ENCODE measurements at regions not wholly inside any gene's neighbourhood (a gene's known extent, or its start where the extent isn't known, plus 50 kb on each side); places are given as distances from the start of the nearest gene placed in this dataset.

DNA sequence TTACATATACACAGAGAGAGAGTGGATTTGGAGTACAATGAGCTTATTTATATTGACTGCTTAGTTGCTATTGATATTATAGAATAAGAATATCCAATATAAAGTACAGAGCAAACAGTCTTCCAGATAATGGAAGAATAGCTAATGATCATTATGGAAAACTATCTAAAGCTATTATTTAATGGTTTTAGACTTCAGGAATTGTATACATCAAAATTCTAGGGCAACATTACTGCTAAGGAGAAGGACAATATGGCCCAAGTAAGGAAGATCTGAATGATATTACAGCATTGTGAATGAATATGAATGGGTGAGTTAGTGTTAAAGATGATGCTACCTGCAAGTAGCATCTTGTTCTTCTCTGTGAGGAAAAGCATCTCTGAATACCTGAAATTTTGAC, 604.2 kb upstream of the PCDH20 start:
- Histone ChIP-seq H3K4me3 (replicated peaks in 1 of 3) (no peak overlapping the region), H3K27me3 (no peaks in the 10 kb centered on the region), H3K36me3 (no peaks in the 10 kb centered on the region), H3K4me1 (no peaks in the 10 kb centered on the region), H3K27ac (no peak overlapping the region), H3K9me3 (no peaks in the 10 kb centered on the region)
- intact Hi-C loops (cut with DNase I): no loop called here
- TF ChIP-seq POLR2A (IDR thresholded peaks at IDR 0.05): no peak
- TF ChIP-seq, protein P1, sequence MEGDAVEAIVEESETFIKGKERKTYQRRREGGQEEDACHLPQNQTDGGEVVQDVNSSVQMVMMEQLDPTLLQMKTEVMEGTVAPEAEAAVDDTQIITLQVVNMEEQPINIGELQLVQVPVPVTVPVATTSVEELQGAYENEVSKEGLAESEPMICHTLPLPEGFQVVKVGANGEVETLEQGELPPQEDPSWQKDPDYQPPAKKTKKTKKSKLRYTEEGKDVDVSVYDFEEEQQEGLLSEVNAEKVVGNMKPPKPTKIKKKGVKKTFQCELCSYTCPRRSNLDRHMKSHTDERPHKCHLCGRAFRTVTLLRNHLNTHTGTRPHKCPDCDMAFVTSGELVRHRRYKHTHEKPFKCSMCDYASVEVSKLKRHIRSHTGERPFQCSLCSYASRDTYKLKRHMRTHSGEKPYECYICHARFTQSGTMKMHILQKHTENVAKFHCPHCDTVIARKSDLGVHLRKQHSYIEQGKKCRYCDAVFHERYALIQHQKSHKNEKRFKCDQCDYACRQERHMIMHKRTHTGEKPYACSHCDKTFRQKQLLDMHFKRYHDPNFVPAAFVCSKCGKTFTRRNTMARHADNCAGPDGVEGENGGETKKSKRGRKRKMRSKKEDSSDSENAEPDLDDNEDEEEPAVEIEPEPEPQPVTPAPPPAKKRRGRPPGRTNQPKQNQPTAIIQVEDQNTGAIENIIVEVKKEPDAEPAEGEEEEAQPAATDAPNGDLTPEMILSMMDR (IDR thresholded peaks at IDR 0.05): no peak
- no peak for DNase-seq

DNA sequence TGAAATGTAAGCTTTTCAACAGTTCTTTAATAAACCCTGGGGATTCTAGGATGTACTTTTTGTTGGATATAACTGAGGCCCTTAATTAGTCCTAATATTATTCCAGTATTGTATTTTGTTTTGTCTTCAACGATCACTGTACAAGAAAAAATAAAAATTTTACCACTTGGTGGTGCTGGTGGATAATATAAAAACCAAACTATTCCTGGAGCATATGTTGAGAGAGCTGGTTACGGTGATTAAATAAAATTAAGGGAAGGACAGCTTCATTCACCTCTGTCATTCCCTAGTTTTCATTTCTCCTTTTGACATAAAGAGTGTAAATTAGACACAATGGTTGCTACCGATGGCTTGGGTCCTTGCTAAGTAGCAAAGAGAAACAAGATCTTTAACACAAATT, 598.6 kb upstream of the PCDH20 start:
- intact Hi-C loops (cut with DNase I): no loop called here
- no peaks in the 10 kb centered on the region for H3K9me3 ChIP-seq
- H3K27me3 ChIP-seq: no peaks in the 10 kb centered on the region
- no peak overlapping the region for H3K4me3 ChIP-seq (replicated peaks in 1 of 3)
- H3K4me1 ChIP-seq: no peaks in the 10 kb centered on the region
- TF ChIP-seq, protein P1 (IDR thresholded peaks at IDR 0.05): peak in 2 of 6 experiments; percentile 20 to 24
- TF ChIP-seq POLR2A (IDR thresholded peaks at IDR 0.05): no peak
- DNase-seq: no peak
- no peaks in the 10 kb centered on the region for H3K36me3 ChIP-seq
- no peak overlapping the region for H3K27ac ChIP-seq
- WGBS, 2 donors: 31 to 42% methylated on average over 3 of the region's 3 CpGs

DNA sequence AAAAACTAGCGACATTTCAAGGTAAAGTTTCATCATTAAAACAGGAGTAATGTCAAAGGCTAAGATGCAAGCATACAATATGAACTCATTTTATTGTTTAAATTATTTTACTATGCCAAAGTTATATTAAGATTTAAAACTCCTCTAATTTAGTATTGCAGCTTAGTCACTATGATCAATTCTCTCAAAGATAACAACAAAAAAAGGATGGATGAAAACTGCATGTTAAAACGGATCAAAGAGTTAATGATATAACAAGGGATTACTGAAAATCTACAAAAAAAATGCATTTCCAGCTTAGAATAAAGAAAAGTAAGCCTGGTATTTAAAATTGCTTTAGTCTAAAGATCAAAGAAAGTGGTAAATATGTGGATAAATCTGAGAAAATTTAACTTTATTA, 587.8 kb upstream of the PCDH20 start:
- Histone ChIP-seq H3K36me3 (no peaks in the 10 kb centered on the region), H3K27me3 (no peaks in the 10 kb centered on the region), H3K4me3 (replicated peaks in 1 of 3) (no peak overlapping the region), H3K9me3 (no peaks in the 10 kb centered on the region), H3K27ac (no peak overlapping the region), H3K4me1 (no peaks in the 10 kb centered on the region)
- intact Hi-C loops (cut with DNase I): no loop called here
- DNase-seq: no peak
- WGBS, 2 donors: 77 to 82% methylated on average over 2 of the region's 2 CpGs
- TF ChIP-seq, protein P1 (IDR thresholded peaks at IDR 0.05): no peak

DNA sequence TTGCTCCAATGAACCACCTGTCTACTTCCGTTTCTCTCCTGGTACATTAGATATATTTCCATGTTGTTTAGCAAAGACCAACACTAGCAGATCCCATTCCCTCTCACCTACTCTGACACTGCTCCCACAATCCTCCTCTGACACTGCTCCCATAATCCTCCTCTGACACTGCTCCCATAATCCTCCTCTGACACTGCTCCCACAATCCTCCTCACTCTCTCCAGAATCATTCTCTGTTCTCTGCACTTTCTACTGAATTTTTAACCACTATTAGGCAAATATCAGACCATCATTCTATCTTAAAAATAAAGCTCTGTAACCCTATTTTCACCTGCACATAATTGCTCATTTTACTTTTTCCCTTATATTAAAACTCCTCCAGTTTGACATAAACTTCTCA, 578.5 kb upstream of the PCDH20 start:
- H3K27ac ChIP-seq: no peak overlapping the region
- 92% methylated on average over 1 of the region's 1 CpG for WGBS, 2 donors
- no peak overlapping the region for H3K4me3 ChIP-seq (replicated peaks in 1 of 3)
- H3K27me3 ChIP-seq: no peaks in the 10 kb centered on the region
- intact Hi-C loops (cut with DNase I): no loop called here
- no peaks in the 10 kb centered on the region for H3K4me1 ChIP-seq
- no peaks in the 10 kb centered on the region for H3K9me3 ChIP-seq
- H3K36me3 ChIP-seq: no peaks in the 10 kb centered on the region
- TF ChIP-seq, protein P1 (IDR thresholded peaks at IDR 0.05): no peak
- no peak for TF ChIP-seq POLR2A (IDR thresholded peaks at IDR 0.05)
- DNase-seq: no peak

DNA sequence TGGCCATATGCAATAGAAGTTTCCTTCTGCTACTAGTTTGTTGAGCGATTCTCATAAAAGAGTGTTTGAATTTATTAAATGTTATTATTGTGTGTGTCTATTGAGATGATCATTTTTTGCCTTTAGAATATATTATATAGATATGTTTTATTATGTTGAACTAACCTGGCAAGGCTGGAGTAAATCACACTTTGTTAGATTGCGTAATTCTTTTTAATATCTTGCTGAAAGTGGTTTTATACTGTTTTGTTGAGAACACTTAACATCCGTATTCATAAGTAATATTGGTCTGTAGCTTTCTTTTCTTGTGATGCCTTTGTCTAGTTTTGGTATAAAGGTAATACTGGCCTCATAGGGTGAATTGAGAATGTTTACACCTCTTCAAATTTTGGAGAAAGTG, 574.3 kb upstream of the PCDH20 start:
- 90 to 93% methylated on average over 3 of the region's 3 CpGs for WGBS, 2 donors
- Histone ChIP-seq H3K9me3 (no peaks in the 10 kb centered on the region), H3K27me3 (no peaks in the 10 kb centered on the region), H3K36me3 (no peaks in the 10 kb centered on the region), H3K27ac (no peak overlapping the region), H3K4me3 (replicated peaks in 1 of 3) (no peak overlapping the region), H3K4me1 (no peaks in the 10 kb centered on the region)
- no peak for TF ChIP-seq POLR2A (IDR thresholded peaks at IDR 0.05)
- TF ChIP-seq, protein P1 (IDR thresholded peaks at IDR 0.05): no peak
- intact Hi-C loops (cut with DNase I): no loop called here
- no peak for DNase-seq
